Upper lobe of left lung (tissue), 4 donors: ENCODE measurements at regions not wholly inside any gene's neighbourhood (a gene's known extent, or its start where the extent isn't known, plus 50 kb on each side); places are given as distances from the start of the nearest gene placed in this dataset.

Experiments used
- POLR2A ChIP-seq, 4 donors: fragments of 450-650 bp; IDR thresholded peaks; one replicate each; pipeline ENCODE4 v1.5.1; 2016 to 2017; ENCODE audit warnings: antibody characterized with exemption in 4 of 4, mild to moderate bottlenecking in 2 of 4
- POLR2AphosphoS5 ChIP-seq, 2 donors: sonication (generic); formaldehyde crosslinking; IDR thresholded peaks; one replicate each; pipeline ENCODE4 v1.5.1; 2017; ENCODE audit warnings: antibody characterized with exemption in 2 of 2
- TF ChIP-seq, protein P1 (sequence below), 6 experiments: fragments of 450-650 bp in 4 of 6; fragments of 200-600 bp in 2 of 6; sonication (generic) in 2 of 6; IDR thresholded peaks; one replicate each; pipeline ENCODE4 v1.5.1; 2016 to 2019; ENCODE audit warnings: antibody characterized with exemption in 6 of 6

DNA sequence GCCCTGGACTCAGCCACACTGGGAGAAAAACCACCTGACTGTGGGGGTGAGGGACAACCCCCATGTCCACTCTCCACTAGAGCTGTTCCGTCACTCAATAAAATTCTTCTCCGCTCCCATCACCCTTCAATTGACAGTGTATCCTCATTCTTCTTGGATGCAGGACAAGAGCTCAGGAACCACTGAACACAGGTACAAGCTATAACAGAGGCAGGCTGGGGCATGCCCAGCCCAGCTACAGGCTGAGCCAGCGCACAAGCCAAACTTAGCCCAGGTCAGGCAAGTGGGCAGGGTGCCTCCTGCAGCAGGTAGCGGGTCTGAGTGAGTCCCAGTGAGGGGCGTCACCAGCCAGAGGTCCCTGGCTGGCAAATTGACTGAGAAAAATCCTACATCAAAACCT lies 183.4 kb downstream of the HINT1 start:
- TF ChIP-seq, protein P1, sequence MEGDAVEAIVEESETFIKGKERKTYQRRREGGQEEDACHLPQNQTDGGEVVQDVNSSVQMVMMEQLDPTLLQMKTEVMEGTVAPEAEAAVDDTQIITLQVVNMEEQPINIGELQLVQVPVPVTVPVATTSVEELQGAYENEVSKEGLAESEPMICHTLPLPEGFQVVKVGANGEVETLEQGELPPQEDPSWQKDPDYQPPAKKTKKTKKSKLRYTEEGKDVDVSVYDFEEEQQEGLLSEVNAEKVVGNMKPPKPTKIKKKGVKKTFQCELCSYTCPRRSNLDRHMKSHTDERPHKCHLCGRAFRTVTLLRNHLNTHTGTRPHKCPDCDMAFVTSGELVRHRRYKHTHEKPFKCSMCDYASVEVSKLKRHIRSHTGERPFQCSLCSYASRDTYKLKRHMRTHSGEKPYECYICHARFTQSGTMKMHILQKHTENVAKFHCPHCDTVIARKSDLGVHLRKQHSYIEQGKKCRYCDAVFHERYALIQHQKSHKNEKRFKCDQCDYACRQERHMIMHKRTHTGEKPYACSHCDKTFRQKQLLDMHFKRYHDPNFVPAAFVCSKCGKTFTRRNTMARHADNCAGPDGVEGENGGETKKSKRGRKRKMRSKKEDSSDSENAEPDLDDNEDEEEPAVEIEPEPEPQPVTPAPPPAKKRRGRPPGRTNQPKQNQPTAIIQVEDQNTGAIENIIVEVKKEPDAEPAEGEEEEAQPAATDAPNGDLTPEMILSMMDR (IDR thresholded peaks at IDR 0.05) = no peak
- TF ChIP-seq POLR2A (IDR thresholded peaks at IDR 0.05) (no peak), POLR2AphosphoS5 (IDR thresholded peaks at IDR 0.05) (no peak)
